KMS-11 (cell line): ENCODE measurements at regions not wholly inside any gene's neighbourhood (a gene's known extent, or its start where the extent isn't known, plus 50 kb on each side); places are given as distances from the start of the nearest gene placed in this dataset.

Source experiments
- H2AFZ ChIP-seq: fragments of 200-600 bp; sonication (generic); 2 replicates; pipeline ENCODE4 v1.6.1; 2016; ENCODE audit warnings: antibody characterized with exemption, mixed run types, low read depth
- H3K27ac ChIP-seq: fragments of 200-600 bp; sonication (generic); 2 replicates; pipeline ENCODE4 v1.6.1; 2016; ENCODE audit warnings: mild to moderate bottlenecking, mixed run types
- H3K27me3 ChIP-seq: fragments of 200-600 bp; sonication (generic); 2 replicates; pipeline ENCODE4 v1.6.1; 2017; ENCODE audit warnings: mild to moderate bottlenecking, low read depth, mixed run types, moderate library complexity; ENCODE audit not compliant: insufficient read depth
- H3K36me3 ChIP-seq: fragments of 200-600 bp; sonication (generic); 2 replicates; pipeline ENCODE4 v1.6.1; 2017; ENCODE audit warnings: mild to moderate bottlenecking, mixed run types; ENCODE audit not compliant: insufficient read depth
- H3K4me1 ChIP-seq: fragments of 200-600 bp; sonication (generic); 2 replicates; pipeline ENCODE4 v1.6.1; 2016; ENCODE audit warnings: mild to moderate bottlenecking, low read depth, mixed run types; ENCODE audit not compliant: poor library complexity, severe bottlenecking
- H3K4me2 ChIP-seq: fragments of 200-600 bp; sonication (generic); 2 replicates; pipeline ENCODE4 v1.7.0; 2016; ENCODE audit warnings: mild to moderate bottlenecking, mixed run types
- H3K4me3 ChIP-seq: fragments of 200-600 bp; sonication (generic); IDR thresholded peaks from 2 replicates; pipeline ENCODE4 v1.6.1; 2017; ENCODE audit warnings: low read depth, low read length, mixed read lengths; ENCODE audit not compliant: insufficient read depth
- H3K79me2 ChIP-seq: fragments of 200-600 bp; sonication (generic); 2 replicates; pipeline ENCODE4 v1.6.1; 2016; ENCODE audit warnings: low read depth, mixed run types; ENCODE audit not compliant: insufficient read depth
- H3K9ac ChIP-seq: fragments of 200-600 bp; sonication (generic); 2 replicates; pipeline ENCODE4 v1.6.1; 2016; ENCODE audit warnings: mild to moderate bottlenecking, mixed run types
- H4K20me1 ChIP-seq: fragments of 200-600 bp; sonication (generic); 2 replicates; pipeline ENCODE4 v1.6.1; 2016; ENCODE audit warnings: mild to moderate bottlenecking, mixed run types; ENCODE audit not compliant: insufficient read depth
- CTCF ChIP-seq: fragments of 200-600 bp; sonication (generic); conservative IDR thresholded peaks from 2 replicates; pipeline ENCODE4 v1.6.1; 2017; ENCODE audit warnings: low read depth, mild to moderate bottlenecking, antibody characterized with exemption, low read length, moderate library complexity, mixed read lengths

GRCh38 chr2:76679025-76679396, 843.2 kb downstream of the LRRTM4 start:
- H2AFZ ChIP-seq: no peak overlapping the region

DNA sequence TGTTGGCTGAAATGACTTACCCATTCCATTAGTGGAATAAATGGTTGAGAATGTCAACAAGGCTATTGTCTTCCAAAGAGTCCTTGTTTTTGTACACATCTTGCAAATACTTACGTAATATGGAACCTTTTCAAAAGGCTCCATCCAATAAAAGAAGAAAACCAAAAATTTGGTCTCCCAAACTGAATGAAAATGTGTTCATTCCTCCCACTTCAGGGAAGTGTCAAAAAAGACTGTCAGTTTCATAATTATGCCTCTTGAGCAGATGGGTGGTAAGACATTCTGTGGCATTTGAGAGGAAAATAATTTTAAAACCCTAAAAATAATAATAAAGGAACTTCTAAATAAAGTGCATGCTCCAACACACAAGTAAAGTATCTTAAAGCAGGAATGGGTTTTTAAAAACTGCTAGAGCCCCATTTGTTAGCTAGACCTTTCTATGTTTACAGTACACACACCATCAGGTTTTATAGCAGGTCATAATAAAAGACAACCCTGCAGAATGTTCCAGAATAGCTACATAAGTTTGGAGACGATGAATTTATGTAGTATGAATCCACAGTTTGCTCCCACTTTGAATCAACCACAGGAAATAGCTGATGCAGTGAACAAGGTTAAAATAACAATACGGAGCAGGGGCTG, 843.7 kb downstream of the LRRTM4 start:
- Histone ChIP-seq H3K4me1 (no peaks in the 10 kb centered on the region), H3K27me3 (no peaks in the 10 kb centered on the region), H3K79me2 (no peaks in the 10 kb centered on the region), H2AFZ (no peak overlapping the region), H3K36me3 (no peaks in the 10 kb centered on the region), H4K20me1 (no peaks in the 10 kb centered on the region), H3K4me3 (no peak overlapping the region), H3K27ac (no peak overlapping the region), H3K4me2 (no peak overlapping the region), H3K9ac (no peak overlapping the region)
- no peak for TF ChIP-seq CTCF

More at GRCh38 chr2:76679025-76679396, 843.2 kb downstream of the LRRTM4 start:
- Histone ChIP-seq H3K4me1 (no peaks in the 10 kb centered on the region), H3K27ac (no peak overlapping the region), H3K36me3 (no peaks in the 10 kb centered on the region), H3K4me2 (no peak overlapping the region), H4K20me1 (no peaks in the 10 kb centered on the region), H3K79me2 (no peaks in the 10 kb centered on the region), H3K4me3 (no peak overlapping the region), H3K9ac (no peak overlapping the region), H3K27me3 (no peaks in the 10 kb centered on the region)
- TF ChIP-seq CTCF: no peak

DNA sequence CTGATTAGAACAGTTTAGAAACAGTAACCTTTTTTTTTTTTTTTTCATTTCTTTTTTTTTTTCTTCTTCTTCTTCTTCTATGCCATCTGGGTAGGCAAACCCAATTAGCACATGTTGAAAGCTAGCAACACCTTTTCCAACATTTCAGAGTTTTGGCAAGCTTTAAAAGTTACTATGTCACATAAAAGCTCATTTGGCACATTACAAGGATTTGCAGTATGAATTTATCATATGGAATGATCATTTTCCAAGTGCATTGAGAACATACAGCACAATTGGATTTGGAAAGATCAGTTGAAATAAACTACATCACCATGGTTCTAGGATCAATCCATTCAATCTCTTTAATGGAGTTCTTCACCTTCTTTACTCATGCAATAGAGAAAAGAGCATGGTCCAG, 847.0 kb downstream of the LRRTM4 start:
- H3K79me2 ChIP-seq: no peaks in the 10 kb centered on the region
- H3K27ac ChIP-seq: no peak overlapping the region
- H4K20me1 ChIP-seq: no peaks in the 10 kb centered on the region
- H3K27me3 ChIP-seq: no peaks in the 10 kb centered on the region
- no peak overlapping the region for H2AFZ ChIP-seq
- no peak overlapping the region for H3K9ac ChIP-seq
- no peak for TF ChIP-seq CTCF
- no peak overlapping the region for H3K4me2 ChIP-seq
- H3K36me3 ChIP-seq: no peaks in the 10 kb centered on the region
- no peak overlapping the region for H3K4me3 ChIP-seq
- no peaks in the 10 kb centered on the region for H3K4me1 ChIP-seq

DNA sequence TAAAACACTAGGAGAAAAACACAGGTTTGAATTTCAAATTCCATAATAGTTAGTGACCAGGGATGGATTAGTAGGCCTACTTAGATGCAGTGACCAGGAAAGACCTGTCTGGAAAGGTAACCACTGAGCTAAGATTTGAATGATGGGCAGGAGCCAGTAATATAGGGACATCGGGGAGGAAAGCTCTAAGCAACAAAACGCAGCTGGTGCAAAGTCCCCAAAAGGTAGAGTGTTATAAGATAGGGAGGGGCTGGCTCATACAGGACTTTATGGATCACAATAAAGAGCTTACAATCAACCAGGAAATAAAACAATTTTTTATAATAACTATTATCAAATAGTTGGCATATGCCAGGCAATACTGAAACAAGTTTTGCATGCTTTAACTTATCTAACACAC, 849.4 kb downstream of the LRRTM4 start:
- no peaks in the 10 kb centered on the region for H3K79me2 ChIP-seq
- H3K4me1 ChIP-seq: no peaks in the 10 kb centered on the region

More for the DNA sequence above, 849.4 kb downstream of the LRRTM4 start:
- no peak overlapping the region for H3K9ac ChIP-seq
- TF ChIP-seq CTCF: no peak
- H3K36me3 ChIP-seq: no peaks in the 10 kb centered on the region
- no peak overlapping the region for H2AFZ ChIP-seq
- H3K27me3 ChIP-seq: no peaks in the 10 kb centered on the region
- H3K4me2 ChIP-seq: no peak overlapping the region
- no peak overlapping the region for H3K4me3 ChIP-seq
- H3K27ac ChIP-seq: no peak overlapping the region
- no peaks in the 10 kb centered on the region for H4K20me1 ChIP-seq
